Muscle layer of colon (tissue), 2 donors: ENCODE measurements at regions not wholly inside any gene's neighbourhood (a gene's known extent, or its start where the extent isn't known, plus 50 kb on each side); places are given as distances from the start of the nearest gene placed in this dataset.

Experiments used
- H3K27ac ChIP-seq: one replicate; pipeline ENCODE4 v1.7.0; 2013; ENCODE audit warnings: low read depth, mild to moderate bottlenecking, low read length, moderate library complexity
- H3K27me3 ChIP-seq, 2 donors: one replicate each; pipeline ENCODE4 v1.7.0; 2013; ENCODE audit warnings: low read length in 2 of 2, mild to moderate bottlenecking in 2 of 2; ENCODE audit not compliant: insufficient read depth in 2 of 2, control insufficient read depth in 1 of 2
- H3K36me3 ChIP-seq: one replicate; pipeline ENCODE4 v1.7.0; 2013; ENCODE audit warnings: mild to moderate bottlenecking, low read length; ENCODE audit not compliant: insufficient read depth
- H3K4me1 ChIP-seq: one replicate; pipeline ENCODE4 v1.7.0; 2013; ENCODE audit warnings: mild to moderate bottlenecking, low read length; ENCODE audit not compliant: insufficient read depth
- H3K4me3 ChIP-seq, 2 donors: one replicate each; pipeline ENCODE4 v1.7.0; 2013; ENCODE audit warnings: low read length in 2 of 2, low read depth in 1 of 2, mild to moderate bottlenecking in 1 of 2, moderate library complexity in 1 of 2
- H3K9ac ChIP-seq: one replicate; pipeline ENCODE4 v1.7.0; 2013; ENCODE audit warnings: low read length
- H3K9me3 ChIP-seq: one replicate; pipeline ENCODE4 v1.7.0; 2013; ENCODE audit warnings: mild to moderate bottlenecking, low read length
- donor health status: abdominal sarcoma.
- donor health status: Adenocarcinoma of cecum.

- Histone ChIP-seq H3K36me3 (no peaks in the 10 kb centered on the region), H3K27me3 (no peaks in the 10 kb centered on the region), H3K9ac (no peak overlapping the region), H3K9me3 (no peaks in the 10 kb centered on the region), H3K4me3 (no peak overlapping the region), H3K27ac (no peak overlapping the region), H3K4me1 (no peaks in the 10 kb centered on the region)
Measured at GRCh38 chr20:22475662-22476061, 108.7 kb downstream of the FOXA2 start.

GRCh38 chr20:22474224-22474623, 110.1 kb downstream of the FOXA2 start:
- Histone ChIP-seq H3K4me3 (no peak overlapping the region), H3K9ac (no peak overlapping the region), H3K4me1 (no peaks in the 10 kb centered on the region), H3K27me3 (no peaks in the 10 kb centered on the region), H3K27ac (no peak overlapping the region), H3K36me3 (no peaks in the 10 kb centered on the region), H3K9me3 (no peaks in the 10 kb centered on the region)

- Histone ChIP-seq H3K9ac (no peak overlapping the region), H3K4me1 (no peaks in the 10 kb centered on the region), H3K4me3 (no peak overlapping the region), H3K9me3 (no peaks in the 10 kb centered on the region), H3K36me3 (no peaks in the 10 kb centered on the region), H3K27ac (no peak overlapping the region), H3K27me3 (no peaks in the 10 kb centered on the region)
Measured at GRCh38 chr20:22473293-22473692, 111.1 kb downstream of the FOXA2 start.

- no peak overlapping the region for H3K9ac ChIP-seq
- H3K27ac ChIP-seq = no peak overlapping the region
- no peaks in the 10 kb centered on the region for H3K36me3 ChIP-seq
- no peaks in the 10 kb centered on the region for H3K4me1 ChIP-seq
- H3K9me3 ChIP-seq = no peaks in the 10 kb centered on the region
- no peaks in the 10 kb centered on the region for H3K27me3 ChIP-seq
- no peak overlapping the region for H3K4me3 ChIP-seq
Measured at GRCh38 chr20:22472447-22473100, 111.8 kb downstream of the FOXA2 start.

GRCh38 chr20:22471156-22471836, 113.1 kb downstream of the FOXA2 start:
- H3K4me1 ChIP-seq = no peaks in the 10 kb centered on the region
- no peak overlapping the region for H3K27ac ChIP-seq
- no peaks in the 10 kb centered on the region for H3K9me3 ChIP-seq
- H3K36me3 ChIP-seq = no peaks in the 10 kb centered on the region
- H3K9ac ChIP-seq = no peak overlapping the region
- no peaks in the 10 kb centered on the region for H3K27me3 ChIP-seq
- H3K4me3 ChIP-seq = no peak overlapping the region

GRCh38 chr20:22470620-22471026, 113.7 kb downstream of the FOXA2 start:
- no peaks in the 10 kb centered on the region for H3K27me3 ChIP-seq
- no peaks in the 10 kb centered on the region for H3K4me1 ChIP-seq
- H3K36me3 ChIP-seq = no peaks in the 10 kb centered on the region
- no peaks in the 10 kb centered on the region for H3K9me3 ChIP-seq
- no peak overlapping the region for H3K27ac ChIP-seq
- no peak overlapping the region for H3K4me3 ChIP-seq
- no peak overlapping the region for H3K9ac ChIP-seq

- Histone ChIP-seq H3K4me1 (no peaks in the 10 kb centered on the region), H3K9ac (no peak overlapping the region), H3K9me3 (no peaks in the 10 kb centered on the region), H3K36me3 (no peaks in the 10 kb centered on the region), H3K27me3 (no peaks in the 10 kb centered on the region), H3K27ac (no peak overlapping the region), H3K4me3 (no peak overlapping the region)
Measured at GRCh38 chr20:22466447-22467171, 117.8 kb downstream of the FOXA2 start.

- H3K27me3 ChIP-seq = no peaks in the 10 kb centered on the region
- no peak overlapping the region for H3K9ac ChIP-seq
- no peak overlapping the region for H3K4me3 ChIP-seq
- no peaks in the 10 kb centered on the region for H3K9me3 ChIP-seq
- H3K36me3 ChIP-seq = no peaks in the 10 kb centered on the region
- H3K27ac ChIP-seq = no peak overlapping the region
- no peaks in the 10 kb centered on the region for H3K4me1 ChIP-seq
Measured at GRCh38 chr20:22465622-22466446, 118.5 kb downstream of the FOXA2 start.

- Histone ChIP-seq H3K4me3 (no peak overlapping the region), H3K4me1 (no peaks in the 10 kb centered on the region), H3K9ac (no peak overlapping the region), H3K27me3 (no peaks in the 10 kb centered on the region), H3K27ac (no peak overlapping the region), H3K9me3 (no peaks in the 10 kb centered on the region), H3K36me3 (no peaks in the 10 kb centered on the region)
Measured at GRCh38 chr20:22464312-22465003, 119.9 kb downstream of the FOXA2 start.

GRCh38 chr20:22462975-22463914, 121.1 kb downstream of the FOXA2 start:
- H3K4me1 ChIP-seq = no peaks in the 10 kb centered on the region
- H3K4me3 ChIP-seq = no peak overlapping the region
- no peaks in the 10 kb centered on the region for H3K9me3 ChIP-seq
- H3K9ac ChIP-seq = no peak overlapping the region
- H3K27me3 ChIP-seq = no peaks in the 10 kb centered on the region
- H3K27ac ChIP-seq = no peak overlapping the region
- no peaks in the 10 kb centered on the region for H3K36me3 ChIP-seq
